ENCODE measurements at regions not wholly inside any gene's neighbourhood (a gene's known extent, or its start where the extent isn't known, plus 50 kb on each side); places are given as distances from the start of the nearest gene placed in this dataset.
"Not testable (repeated sequence)": the region's sequence is repeated elsewhere in the genome, so short reads cannot be mapped to it uniquely, and the experiment has no call there.

DNA sequence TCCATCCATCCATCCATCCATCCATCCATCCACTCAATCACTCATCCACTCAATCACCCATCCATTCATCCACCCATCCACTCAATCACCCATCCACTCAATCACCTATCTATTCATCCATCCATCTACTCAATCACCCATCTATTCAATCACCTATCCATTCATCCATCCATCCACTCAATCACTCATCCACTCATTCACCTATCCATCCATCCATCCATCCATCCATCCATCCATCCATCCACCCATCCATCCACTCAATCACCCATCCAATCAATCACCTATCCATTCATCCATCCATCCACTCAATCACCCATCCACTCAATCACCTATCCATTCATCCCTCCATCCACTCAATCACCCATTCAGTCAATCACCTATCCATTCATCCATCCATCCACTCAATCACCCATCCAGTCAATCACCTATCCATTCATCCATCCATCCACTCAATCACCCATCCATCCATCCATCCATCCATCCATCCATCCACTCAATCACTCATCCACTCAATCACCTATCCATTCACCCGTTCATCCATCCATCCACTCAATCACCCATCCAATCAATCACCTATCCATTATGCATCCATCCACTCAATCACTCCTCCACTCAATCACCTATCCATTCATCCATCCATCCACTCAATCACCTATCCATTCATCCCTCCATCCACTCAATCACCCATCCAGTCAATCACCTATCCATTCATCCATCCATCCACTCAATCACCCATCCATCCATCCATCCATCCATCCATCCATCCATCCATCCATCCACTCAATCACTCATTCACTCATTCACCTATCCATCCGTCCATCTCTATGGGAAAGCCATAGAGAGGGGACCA lies 114.7 kb upstream of the ZBTB40 start:
- not testable (repeated sequence) for DNase-seq

DNA sequence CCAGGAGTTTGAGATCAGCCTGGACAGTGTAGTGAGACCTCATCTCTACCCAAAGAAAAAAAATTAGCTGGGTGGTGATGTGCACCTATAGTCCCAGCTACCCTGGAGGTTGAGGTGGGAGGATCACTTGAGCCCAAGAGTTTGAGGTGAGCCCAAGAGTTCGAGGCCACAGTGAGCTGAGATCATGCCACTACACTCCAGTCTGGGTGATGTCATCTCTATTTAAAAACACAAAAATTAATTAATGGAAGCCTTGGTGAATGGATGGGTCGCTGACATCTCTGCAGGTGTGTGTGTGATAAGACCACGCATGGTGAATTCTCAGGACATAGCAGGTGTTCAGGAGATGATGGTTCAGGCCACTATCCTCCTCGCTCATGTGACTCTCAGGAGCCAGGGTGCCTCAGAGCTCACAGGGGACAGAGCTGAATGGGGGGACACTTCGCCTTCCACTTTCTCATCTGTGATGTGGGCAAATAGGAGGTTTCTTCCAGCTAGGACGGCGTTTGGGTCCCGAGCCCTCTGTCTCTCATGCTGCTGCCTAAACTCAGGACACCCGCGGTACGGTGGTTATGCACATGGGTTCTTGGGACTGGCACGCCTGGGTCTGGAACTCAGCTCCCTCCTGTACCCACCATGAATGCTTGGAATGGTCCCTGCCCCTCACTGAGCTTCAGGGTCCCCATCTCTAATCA lies 113.4 kb upstream of the ZBTB40 start:
- DNase-seq = no peak

DNA sequence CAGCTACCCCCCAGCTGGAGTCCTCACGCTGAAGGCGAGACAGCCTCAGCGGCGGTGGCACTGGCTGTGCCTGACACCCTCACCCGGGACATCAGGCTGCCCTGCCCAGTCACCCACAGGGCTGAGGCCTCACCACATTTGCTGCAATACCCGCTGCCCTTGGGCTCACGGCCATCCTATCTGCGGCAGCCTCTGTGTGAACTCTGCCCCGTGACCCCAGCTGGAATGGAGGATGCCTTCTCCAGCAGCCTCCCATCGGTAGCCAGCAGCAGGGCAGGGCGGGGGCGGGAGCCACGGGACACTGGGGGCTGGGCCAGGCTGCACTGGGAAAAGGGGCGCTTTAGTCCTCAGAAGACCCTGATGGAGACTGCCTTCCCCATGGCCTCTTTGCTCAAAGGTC lies 112.4 kb upstream of the ZBTB40 start:
- no peak for DNase-seq

DNA sequence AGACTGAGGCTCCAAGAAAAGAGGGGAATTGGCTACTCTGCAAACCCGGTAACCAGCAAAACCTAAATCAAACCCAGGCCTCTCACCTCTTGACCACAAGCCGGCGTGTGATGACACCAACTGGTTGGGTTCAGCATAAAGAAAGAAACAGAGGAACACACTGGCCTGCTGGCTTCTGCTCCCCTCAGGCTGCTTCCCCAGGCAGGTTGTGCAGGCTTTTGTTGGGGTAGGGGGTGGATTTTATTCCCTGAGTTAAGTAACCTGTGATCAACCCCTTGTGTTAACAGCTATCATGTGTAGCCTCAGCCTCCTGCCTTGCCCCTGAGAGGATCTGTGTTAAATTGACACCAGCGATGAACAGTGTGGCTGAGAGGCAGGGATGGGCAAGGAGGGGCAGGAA lies 111.6 kb upstream of the ZBTB40 start:
- no peak for DNase-seq

DNA sequence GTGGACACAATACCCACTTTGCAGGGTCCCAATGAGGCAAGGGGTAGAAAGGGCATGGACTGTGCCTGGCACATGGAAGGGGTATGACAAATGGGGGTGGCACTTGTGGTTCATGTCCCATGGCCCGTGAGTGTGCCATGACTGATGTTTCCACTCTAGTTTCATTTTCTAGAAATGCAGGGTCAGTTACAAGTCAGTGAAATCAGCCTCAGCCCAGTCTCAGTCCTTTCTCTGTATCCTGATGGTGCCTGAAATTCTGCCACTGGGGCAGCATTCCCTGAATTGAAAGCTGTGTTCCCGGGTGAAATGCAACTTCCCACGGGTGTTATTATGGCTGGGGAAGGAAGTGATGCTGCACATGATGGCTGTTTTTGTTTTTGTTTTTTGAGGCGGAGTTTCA lies 110.8 kb upstream of the ZBTB40 start:
- no peak for DNase-seq

DNA sequence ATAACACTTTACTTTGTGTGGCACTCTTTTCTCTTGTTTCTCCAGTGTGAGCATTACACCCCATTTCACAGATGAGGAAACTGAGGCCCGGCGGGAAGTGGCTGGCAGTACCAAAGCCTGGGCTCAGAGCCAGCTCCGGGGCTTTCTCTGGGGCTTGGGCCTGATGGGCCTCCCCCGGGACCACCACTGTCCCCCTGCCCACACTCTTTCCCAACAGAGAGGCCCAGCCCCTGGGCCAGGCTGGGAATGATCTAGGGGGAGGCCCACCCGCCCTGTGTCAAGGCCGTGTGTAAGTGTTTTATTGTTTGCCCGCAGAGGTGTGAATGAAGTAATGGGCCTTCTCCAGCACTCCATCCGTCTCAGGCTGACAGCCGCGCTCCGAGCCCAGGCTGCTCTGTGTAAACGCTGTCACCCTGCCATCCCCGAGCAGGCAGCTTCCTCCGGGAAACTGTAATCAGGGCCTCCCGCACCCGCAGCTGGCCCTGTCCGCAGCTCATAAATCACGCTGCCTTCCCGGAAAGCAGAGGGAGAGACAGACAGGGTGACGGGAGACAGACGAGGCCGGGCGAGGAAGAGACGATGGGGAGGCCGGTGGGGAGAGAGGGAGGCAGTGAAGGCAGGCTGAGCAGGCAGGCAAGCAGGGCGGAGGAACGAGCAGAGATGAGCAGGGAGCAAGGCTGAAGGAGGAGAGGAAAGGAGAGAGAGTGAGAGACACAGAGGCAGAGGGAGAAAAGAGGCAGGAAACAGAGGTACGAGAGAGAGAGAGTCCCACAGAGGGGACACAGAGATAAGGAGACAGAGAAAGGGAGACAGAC lies 109.7 kb upstream of the ZBTB40 start:
- no peak for DNase-seq

DNA sequence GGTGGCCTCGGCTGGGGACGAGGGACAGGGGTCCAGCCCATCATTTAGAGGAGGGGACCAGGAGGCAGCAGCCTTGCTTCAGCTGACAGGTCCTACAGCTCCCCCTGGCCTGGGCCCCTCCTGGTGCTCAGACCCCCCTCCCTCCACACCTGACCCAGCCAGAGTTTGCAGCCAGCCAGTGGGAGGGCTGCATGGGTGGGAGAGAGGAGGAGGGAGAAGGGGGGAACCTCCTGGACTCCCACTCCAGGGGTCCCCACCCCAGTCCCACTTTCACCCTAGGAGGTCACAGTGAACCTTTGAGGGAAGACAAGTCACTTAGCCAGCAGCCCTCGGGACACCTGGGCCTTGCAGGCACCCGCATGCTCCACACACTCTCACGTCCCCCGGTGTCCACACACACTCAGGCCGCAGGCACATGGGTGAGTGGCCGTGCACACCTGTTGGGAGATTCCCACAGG lies 108.9 kb upstream of the ZBTB40 start:
- DNase-seq = no peak

DNA sequence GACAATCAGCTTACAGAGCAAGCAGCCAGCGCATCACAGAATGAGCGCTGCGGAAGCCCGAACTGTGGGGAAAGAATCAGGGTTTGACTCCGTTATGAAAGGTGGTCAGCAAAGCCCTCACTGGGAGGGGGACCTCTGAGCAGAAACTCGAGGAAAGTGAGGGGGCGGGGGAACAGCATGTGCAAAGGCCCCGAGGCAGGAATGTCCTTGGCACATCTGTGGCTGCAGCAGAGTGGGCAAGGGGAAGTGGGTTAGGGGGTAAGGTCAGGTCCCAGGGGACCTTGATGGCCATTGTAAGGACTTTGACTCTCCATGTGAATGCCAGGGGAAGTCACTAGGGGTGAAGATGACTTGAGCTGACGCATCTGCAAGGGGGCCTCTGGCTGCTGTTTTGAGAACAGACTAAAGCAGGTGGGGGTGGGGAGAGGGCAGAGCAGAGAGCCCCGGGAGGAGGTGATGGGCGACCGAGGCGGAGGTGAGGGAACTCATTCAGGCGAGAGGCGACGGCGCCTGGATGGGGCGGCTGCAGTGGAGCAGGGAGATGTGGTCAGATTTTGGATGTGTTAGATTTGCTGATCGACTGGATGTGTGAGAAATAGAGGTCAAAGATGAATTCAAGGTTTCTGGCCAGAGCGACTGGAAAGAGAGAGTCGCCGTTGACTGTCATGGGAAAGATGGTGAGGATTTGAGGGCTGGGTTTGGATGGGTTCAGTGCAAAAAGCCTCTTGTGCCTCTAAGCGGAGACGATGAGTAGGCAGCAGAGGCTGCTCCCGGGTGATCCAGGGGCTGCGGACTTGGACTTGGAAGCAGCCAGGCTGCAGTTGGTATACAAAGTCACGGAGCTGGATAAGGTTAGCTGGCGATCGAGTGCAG lies 108.0 kb upstream of the ZBTB40 start:
- DNase-seq = no peak

DNA sequence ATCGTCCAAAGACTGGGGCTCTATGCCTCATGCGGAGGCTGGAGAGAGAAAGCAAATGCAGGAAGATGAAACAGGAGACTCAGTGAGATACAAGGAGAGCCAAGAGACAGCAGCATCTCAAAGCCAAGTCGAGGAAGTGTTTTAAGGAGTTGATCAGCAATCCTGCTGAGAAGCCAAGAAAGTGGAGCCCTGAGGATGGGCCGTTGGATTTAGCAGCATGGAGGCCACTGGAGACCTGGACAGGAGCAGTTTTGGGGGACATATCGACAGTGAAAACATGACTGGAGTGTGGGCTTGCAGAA lies 107.4 kb upstream of the ZBTB40 start:
- DNase-seq = no peak

DNA sequence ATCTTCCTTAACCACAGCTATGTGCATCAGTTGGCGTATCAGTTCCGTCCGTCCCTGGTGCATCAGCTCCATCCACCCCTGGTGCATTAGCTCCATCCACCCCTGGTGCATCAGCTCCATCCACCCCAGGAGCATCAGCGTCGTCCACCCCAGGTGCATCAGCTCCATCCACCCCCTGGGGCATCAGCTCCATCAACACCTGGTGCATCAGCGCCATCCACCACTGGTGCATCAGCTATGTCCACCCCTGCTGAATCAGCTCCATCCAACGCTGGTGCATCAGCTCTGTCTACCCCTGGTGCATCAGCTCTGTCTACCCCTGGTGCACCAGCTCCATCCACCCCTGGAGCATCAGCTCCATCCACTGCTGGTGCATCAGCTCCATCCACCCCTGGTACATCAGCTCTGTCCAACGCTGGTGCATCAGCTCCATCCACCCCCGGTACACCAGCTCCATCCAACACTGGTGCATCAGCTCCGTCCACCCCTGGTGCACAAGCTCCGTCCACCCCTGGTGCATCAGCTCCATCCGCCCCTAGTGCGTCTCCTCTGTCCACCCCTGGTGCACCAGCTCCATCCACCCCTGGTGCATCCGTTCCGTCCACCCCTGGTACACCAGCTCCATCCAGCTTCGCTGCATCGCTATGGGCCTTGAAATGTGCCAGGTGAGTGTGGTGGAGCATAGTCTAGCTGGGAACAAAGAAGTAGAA lies 106.6 kb upstream of the ZBTB40 start:
- no peak for DNase-seq

DNA sequence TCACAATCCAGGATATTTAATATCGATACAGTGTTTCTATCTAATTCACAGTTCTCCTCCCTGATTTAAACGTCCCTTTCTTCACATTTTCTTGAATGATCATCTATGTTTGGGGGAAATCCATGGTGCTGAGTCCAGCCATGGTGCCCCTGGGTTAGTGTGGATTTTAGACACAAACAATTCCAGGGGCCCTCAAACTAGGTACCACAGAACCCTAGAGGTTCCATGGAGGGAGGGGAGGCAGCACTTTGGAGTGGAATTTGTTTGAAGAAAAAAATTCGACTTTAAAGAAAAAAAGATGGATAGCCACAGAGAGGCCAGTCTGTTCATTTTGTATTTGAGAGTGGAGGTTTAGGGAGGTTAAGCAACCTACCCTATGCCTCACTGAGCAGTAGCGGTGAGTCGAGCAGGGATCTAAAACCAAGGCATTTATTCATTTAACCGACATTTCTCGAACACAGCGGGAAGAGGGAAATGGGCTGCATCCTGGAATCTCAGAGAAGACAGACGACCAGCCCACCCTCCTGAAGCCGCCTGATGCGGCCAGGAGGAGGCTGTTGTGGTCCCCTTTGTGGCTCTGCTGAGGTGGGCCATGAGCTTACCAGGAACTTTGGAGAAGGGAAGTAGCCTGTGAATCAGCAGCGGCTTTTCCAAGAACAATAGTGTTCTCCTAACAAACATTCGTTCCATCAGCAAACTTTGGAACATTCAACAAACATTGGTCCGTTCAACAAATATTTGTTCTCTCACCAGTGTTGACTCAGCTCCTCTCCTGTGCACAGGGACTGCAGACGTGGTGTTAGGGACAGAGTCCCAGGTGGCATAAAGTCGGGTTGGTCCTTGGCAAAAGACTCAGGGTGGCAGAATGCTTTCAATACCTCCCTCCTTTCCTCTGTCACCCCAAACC lies 103.5 kb upstream of the ZBTB40 start:
- no peak for DNase-seq

DNA sequence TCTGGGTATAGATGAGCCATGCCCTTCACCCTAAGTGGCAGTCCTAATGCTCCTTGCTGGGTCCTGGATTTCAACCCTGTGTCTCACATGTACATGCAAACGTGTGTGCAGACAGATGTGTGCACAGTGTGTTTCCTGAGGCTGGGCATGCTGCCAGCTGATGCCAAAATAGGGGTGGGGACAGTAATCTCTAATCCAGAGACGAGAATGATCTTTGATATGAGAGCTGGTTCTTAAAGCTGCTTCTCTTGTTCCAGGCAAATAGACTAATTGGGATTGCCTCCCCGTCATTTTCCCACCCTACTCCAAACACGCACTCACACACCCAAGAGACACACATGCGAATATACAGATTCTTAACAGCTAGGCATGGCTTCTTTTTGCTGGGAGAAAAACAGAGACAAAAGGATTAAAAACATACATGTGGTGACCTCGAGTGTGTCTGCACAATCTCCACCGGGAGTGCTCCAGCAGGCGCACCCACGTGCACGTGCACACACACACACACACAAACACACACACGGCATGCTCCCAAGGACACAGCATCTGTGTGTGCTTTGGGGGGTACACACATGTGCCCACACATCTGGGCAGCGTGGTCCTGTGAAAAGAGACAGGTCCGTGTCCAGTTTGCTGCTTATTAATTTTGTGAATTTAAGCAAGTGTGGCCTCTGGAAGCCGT lies 102.1 kb upstream of the ZBTB40 start:
- no peak for DNase-seq

DNA sequence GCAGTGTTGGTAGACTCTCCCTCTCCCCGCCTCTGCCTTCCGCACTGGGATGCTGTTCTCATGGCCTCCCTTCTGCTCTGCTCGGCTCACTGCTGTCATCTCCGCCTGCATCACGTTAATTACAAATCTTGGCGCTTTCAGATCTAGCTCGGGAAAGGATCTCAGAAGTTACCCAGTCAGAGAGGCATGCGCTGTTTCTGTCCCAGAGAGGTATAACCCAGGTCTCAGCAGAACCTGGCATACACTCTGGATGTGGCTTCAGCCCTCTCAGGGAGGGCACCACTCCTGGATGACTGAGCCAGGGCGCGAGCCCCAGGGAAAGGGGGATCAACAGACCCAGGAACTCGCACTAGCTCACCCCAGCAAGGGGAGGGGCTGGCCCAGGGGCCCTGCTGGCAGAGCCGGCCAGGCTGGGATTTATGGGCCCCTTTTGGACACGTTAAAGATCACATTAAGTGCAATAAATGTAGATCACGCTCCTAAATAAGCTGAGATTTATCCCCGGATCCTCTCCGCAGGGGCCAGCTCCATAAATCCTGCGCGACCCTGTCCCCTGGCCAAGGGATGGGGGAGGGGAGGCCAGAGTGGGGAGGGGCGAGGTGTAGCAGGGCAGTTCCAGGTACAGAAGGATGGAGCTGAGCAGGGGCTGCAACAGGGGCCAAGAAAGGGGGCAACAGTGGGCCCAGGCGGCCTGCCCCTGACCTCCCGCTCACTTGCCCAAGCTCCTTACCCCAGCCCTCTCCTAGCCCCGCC lies 101.3 kb upstream of the ZBTB40 start:
- no peak for DNase-seq

DNA sequence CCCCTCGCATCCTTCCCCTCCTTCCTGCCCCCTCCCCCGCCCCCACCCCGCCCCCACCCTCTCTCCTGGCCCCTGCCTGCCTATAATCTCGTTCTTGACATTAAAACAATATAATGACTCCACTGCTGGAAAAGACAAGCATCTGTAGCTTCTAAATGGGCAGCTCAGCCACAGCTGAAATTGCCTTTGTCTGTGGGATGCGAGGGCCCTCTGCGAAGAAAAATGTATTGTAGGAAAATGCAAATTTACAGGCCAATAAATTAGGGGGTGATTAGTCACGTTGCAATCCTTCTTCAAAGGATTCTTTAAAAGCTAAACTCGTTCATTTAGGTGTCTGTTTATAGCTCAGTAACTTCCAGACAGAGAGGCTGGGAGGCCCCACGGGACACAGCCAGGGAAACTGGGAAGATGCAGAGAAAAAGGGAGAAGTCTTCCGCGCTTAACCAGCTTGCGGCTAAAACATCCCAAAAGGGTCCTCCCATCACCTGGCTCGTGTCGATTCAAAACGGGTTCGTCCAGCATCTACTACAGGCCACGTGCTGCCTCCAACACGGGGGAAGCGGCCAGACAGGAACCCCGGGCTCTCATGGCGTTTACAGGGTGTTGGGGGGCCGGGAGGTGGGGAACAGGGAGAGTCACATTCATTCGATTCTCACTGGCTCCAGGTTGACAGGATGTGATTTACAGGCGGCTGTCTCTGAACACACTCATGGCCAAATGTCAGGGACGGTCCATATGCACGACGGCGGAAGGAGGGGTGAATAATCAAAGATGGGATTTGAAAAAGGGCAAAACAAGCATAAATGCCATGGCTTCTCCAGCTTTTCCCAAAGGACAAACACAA lies 100.5 kb upstream of the ZBTB40 start:
- no peak for DNase-seq

DNA sequence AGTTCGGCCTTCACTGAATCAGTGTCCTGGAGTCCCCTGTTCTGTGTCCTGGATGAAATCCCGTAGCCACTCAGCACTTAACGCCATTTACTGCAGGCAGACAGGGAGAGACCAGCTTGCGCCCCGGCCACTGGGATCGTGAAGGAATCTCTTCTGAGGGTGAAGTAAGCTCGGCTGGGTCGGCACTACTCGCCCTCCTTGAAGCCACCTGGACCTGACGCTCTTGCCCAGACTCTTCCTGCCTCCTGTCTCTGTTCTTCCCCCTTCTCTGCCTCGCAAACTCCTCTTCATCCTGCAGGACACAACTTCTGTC lies 99.9 kb upstream of the ZBTB40 start:
- DNase-seq = no peak

DNA sequence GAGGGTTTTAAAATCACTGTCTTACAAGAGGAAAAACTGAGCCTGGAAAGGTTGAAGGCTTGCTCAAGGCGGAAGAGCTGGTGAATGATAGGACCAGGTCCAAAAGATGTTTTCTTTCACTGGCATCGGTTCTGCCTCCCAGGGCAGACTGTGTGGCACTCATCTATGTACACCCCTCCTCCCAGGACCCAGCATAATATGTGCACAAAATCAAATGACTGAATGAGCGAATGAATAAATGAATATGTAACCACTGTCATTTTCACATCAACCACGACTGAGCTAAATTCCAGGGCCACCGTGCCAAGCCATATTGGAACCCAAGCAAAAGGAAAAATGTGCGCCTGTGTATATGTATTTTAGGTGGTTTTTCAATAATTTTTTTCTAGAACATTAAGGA lies 99.3 kb upstream of the ZBTB40 start:
- no peak for DNase-seq

DNA sequence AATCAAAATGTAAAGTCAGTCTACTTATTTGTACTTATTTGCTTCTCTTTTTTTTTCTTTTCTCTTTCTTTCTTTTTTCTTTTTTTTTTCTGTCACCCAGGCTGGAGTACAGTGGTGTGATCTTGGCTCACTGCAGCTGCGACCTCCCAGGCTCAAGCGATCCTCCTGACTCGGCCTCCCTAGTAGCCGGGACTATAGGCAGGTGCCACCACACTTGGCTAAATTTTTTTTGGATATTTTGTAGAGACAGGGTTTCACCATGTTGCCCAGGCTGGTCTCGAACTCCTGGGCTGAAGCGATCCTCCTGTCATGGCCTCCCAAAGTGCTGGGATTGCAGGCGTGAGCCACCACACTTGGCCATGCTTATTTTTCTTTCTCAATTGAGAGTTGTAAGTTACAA lies 98.8 kb upstream of the ZBTB40 start:
- no peak for DNase-seq

DNA sequence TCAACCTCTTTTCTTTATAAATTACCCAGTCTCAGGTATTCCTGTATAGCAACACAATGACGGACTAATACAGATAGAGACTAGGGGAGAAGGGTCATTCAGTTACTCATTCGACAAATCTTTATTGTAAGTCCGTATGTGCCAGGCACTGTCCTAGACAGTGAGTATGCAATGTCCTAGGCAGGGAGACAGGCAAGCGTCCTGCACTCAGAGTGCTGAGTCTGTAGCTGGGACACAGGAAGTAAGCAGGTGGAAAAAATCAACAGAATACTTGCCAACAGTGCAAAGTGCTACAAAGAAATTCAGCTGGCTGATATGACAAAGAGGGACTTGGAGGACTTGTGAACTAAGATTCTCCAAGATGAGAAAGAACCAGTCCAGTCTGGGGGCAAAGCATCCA lies 92.2 kb upstream of the ZBTB40 start:
- DNase-seq = no peak

Data from activated CD4-positive, alpha-beta T cell treated with anti-CD3 and anti-CD28 coated beads, Interleukin-2, Interleukin-6, amounts not matched to agents 100 ng/mL and 50 ng/mL, durations not matched to agents 16 hours and 8 hours (primary cell).